Spleen (tissue), 7 donors: ENCODE measurements at regions not wholly inside any gene's neighbourhood (a gene's known extent, or its start where the extent isn't known, plus 50 kb on each side); places are given as distances from the start of the nearest gene placed in this dataset.

Experiments
- POLR2A ChIP-seq, 3 donors: fragments of 450-650 bp; IDR thresholded peaks; one replicate each; pipeline ENCODE4 v1.5.1; 2017; ENCODE audit warnings: antibody characterized with exemption in 3 of 3, mild to moderate bottlenecking in 1 of 3
- POLR2AphosphoS5 ChIP-seq, 3 donors: sonication (generic); formaldehyde crosslinking; IDR thresholded peaks; one replicate each; pipeline ENCODE4 v1.5.1; 2017; ENCODE audit warnings: antibody characterized with exemption in 3 of 3
- TF ChIP-seq, protein P1 (sequence below), 11 experiments: fragments of 200-600 bp in 7 of 11; fragments of 450-650 bp in 4 of 11; sonication (generic) in 4 of 11; IDR thresholded peaks in 8 of 11; conservative IDR thresholded peaks in 3 of 11; 1 replicate in 7 of 11; 2 replicates in 4 of 11; pipeline versions ENCODE4 v1.4.0 to v1.8.0; 2016 to 2021; ENCODE audit warnings: antibody characterized with exemption in 11 of 11, inconsistent platforms in 4 of 11, mild to moderate bottlenecking in 1 of 11
- donor health status: DM: no; HTN: no; CAD: no; lungs with moderate emphysema.
- donor health status: DM: no; HTN: no; CAD: no.
- donor health status: DM: no; HTN: no; CAD: no.

DNA sequence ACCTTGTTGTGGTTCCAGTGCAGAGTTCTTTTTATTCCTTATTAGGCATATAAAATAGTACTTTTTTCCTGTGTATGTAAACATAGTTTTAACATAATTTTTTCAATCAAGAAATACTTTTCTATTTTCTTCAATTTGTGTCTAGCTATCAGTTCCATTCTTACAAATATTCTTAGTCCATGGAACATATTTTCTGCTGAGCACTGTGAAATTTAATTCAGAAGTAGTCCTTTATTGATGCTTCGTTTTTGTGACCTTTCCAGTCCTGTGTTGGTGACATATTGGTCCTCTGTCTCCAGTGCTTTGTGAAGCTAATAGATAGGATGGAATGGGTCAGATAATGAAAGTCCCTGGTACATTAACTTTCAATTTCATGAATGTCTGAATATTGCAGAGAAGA lies 325.1 kb downstream of the SAMD5 start:
- TF ChIP-seq, protein P1, sequence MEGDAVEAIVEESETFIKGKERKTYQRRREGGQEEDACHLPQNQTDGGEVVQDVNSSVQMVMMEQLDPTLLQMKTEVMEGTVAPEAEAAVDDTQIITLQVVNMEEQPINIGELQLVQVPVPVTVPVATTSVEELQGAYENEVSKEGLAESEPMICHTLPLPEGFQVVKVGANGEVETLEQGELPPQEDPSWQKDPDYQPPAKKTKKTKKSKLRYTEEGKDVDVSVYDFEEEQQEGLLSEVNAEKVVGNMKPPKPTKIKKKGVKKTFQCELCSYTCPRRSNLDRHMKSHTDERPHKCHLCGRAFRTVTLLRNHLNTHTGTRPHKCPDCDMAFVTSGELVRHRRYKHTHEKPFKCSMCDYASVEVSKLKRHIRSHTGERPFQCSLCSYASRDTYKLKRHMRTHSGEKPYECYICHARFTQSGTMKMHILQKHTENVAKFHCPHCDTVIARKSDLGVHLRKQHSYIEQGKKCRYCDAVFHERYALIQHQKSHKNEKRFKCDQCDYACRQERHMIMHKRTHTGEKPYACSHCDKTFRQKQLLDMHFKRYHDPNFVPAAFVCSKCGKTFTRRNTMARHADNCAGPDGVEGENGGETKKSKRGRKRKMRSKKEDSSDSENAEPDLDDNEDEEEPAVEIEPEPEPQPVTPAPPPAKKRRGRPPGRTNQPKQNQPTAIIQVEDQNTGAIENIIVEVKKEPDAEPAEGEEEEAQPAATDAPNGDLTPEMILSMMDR (IDR thresholded peaks at IDR 0.05 in 8 of 11, conservative IDR thresholded peaks at IDR 0.05 in 3 of 11): no peak
- TF ChIP-seq POLR2A (IDR thresholded peaks at IDR 0.05) (no peak), POLR2AphosphoS5 (IDR thresholded peaks at IDR 0.05) (no peak)
